Brain microvascular endothelial cell (primary cell): ENCODE measurements at regions not wholly inside any gene's neighbourhood (a gene's known extent, or its start where the extent isn't known, plus 50 kb on each side); places are given as distances from the start of the nearest gene placed in this dataset.

Experiments
- DNase-seq: peaks from one replicate; pipeline ENCODE4 v3.0.0-alpha.2; 2020
- H3K27ac ChIP-seq: fragments of 250-450 bp; sonication (Bioruptor Pico); 2 replicates; pipeline ENCODE4 v1.5.1; 2020; ENCODE audit warnings: mild to moderate bottlenecking, moderate library complexity
- H3K27me3 ChIP-seq: fragments of 250-450 bp; sonication (Bioruptor Pico); replicated peaks from 2 replicates; pipeline ENCODE4 v1.5.1; 2020; ENCODE audit warnings: mild to moderate bottlenecking
- H3K36me3 ChIP-seq: fragments of 250-450 bp; sonication (Bioruptor Pico); replicated peaks from 2 replicates; pipeline ENCODE4 v1.5.1; 2020; ENCODE audit warnings: mild to moderate bottlenecking
- H3K4me3 ChIP-seq: 2 replicates; pipeline ENCODE4 v1.5.1; 2011; ENCODE audit warnings: low read depth, mild to moderate bottlenecking, control low read depth, low read length, moderate library complexity
- CTCF ChIP-seq: IDR thresholded peaks from 2 replicates; pipeline ENCODE4 v1.5.1; 2011; ENCODE audit warnings: low read depth, mild to moderate bottlenecking, moderate library complexity, low read length, control low read depth, inconsistent platforms; ENCODE audit errors: missing control alignments
- in situ Hi-C: cut with HindIII; loops from 2 replicates; pipeline ENCODE4 v1.10.0; 2017; ENCODE audit warnings: low sequenced_read_pairs, low pct_ligation_motif_present

- H3K27ac ChIP-seq = no peak overlapping the region
- no peaks in the 10 kb centered on the region for H3K36me3 ChIP-seq
- TF ChIP-seq CTCF = no peak
- no peak overlapping the region for H3K4me3 ChIP-seq
- in situ Hi-C loops = no loop called here
- DNase-seq = no peak
- no peaks in the 10 kb centered on the region for H3K27me3 ChIP-seq
These were observed 187.1 kb upstream of the ARL4C start for GRCh38 chr2:234683950-234684349.

GRCh38 chr2:234682492-234683228 is 185.8 kb upstream of the ARL4C start:
- no peak overlapping the region for H3K27ac ChIP-seq
- no peak overlapping the region for H3K4me3 ChIP-seq
- H3K36me3 ChIP-seq = no peaks in the 10 kb centered on the region
- in situ Hi-C loops = no loop called here
- no peaks in the 10 kb centered on the region for H3K27me3 ChIP-seq
- DNase-seq = peak; percentile 28
- no peak for TF ChIP-seq CTCF

- Histone ChIP-seq H3K27ac (no peak overlapping the region), H3K27me3 (no peaks in the 10 kb centered on the region), H3K36me3 (no peaks in the 10 kb centered on the region), H3K4me3 (no peak overlapping the region)
- no peak for DNase-seq
- TF ChIP-seq CTCF = no peak
- in situ Hi-C loops = no loop called here
These were observed 184.1 kb upstream of the ARL4C start for GRCh38 chr2:234680688-234681619.

GRCh38 chr2:234679741-234680687 is 183.1 kb upstream of the ARL4C start:
- in situ Hi-C loops = no loop called here
- peak overlapping the region; percentile 67 for H3K27ac ChIP-seq
- DNase-seq = peak; percentile 81
- H3K27me3 ChIP-seq = no peaks in the 10 kb centered on the region
- no peak for TF ChIP-seq CTCF
- H3K36me3 ChIP-seq = no peaks in the 10 kb centered on the region
- H3K4me3 ChIP-seq = no peak overlapping the region

- Histone ChIP-seq H3K4me3 (no peak overlapping the region), H3K27me3 (no peaks in the 10 kb centered on the region), H3K36me3 (no peaks in the 10 kb centered on the region), H3K27ac (peak overlapping the region; percentile 67)
- DNase-seq = no peak
- TF ChIP-seq CTCF = no peak
- in situ Hi-C loops = no loop called here
These were observed 182.4 kb upstream of the ARL4C start for GRCh38 chr2:234679301-234679740.
